Caco-2 (cell line): ENCODE measurements at regions not wholly inside any gene's neighbourhood (a gene's known extent, or its start where the extent isn't known, plus 50 kb on each side); places are given as distances from the start of the nearest gene placed in this dataset.
"Not testable (repeated sequence)": the region's sequence is repeated elsewhere in the genome, so short reads cannot be mapped to it uniquely, and the experiment has no call there.

ENCODE experiments used
- BruUV-seq: library from RNA; stranded (reverse); fragments of 400-500 nt; replicated peaks from 2 replicates; lab custom pipeline; 2021; lab: Mats Ljungman, UMichigan
- CTCF ChIA-PET: fragments of 300-600 bp; sonication (Branson Sonifier 250); formaldehyde crosslinking; loops from one replicate; lab custom pipeline; 2022; ENCODE audit warnings: antibody characterized with exemption; lab: Charles Lee
- POLR2A ChIA-PET: fragments of 300-600 bp; sonication (Branson Sonifier 250); formaldehyde crosslinking; loops from one replicate; lab custom pipeline; 2022; ENCODE audit warnings: antibody characterized with exemption; lab: Charles Lee
- DNase-seq, 2 experiments: peaks; one replicate each; pipeline versions ENCODE4 v3.0.0 to v3.0.0-alpha.2; 2020 to 2022
- H3K27me3 ChIP-seq: replicated peaks from 2 replicates; pipeline ENCODE4 v1.6.0; 2011; ENCODE audit warnings: low read length; ENCODE audit not compliant: control insufficient read depth, insufficient read depth
- H3K36me3 ChIP-seq: 2 replicates; pipeline ENCODE4 v1.5.1; 2011; ENCODE audit warnings: low read length; ENCODE audit not compliant: control insufficient read depth, insufficient read depth
- H3K4me1 ChIP-seq: fragments of 250-450 bp; sonication (Bioruptor Pico); 2 replicates; pipeline ENCODE4 v1.5.1; 2020; ENCODE audit warnings: mild to moderate bottlenecking
- H3K4me3 ChIP-seq: 2 replicates; pipeline ENCODE4 v1.5.1; 2011; ENCODE audit warnings: low read depth, mild to moderate bottlenecking, control low read depth, low read length
- H3K9me3 ChIP-seq: fragments of 250-450 bp; sonication (Bioruptor Pico); 2 replicates; pipeline ENCODE4 v1.5.1; 2020; ENCODE audit warnings: mild to moderate bottlenecking, moderate library complexity
- H3K27ac Mint-ChIP-seq: one replicate; pipeline ENCODE4 v1.8.0; 2022; ENCODE audit warnings: mixed read lengths; ENCODE audit not compliant: unreplicated experiment
- H3K27me3 Mint-ChIP-seq: one replicate; pipeline ENCODE4 v1.8.0; 2022; ENCODE audit warnings: mixed read lengths; ENCODE audit not compliant: insufficient read depth, unreplicated experiment
- H3K36me3 Mint-ChIP-seq: one replicate; pipeline ENCODE4 v1.8.0; 2022; ENCODE audit warnings: mild to moderate bottlenecking, mixed read lengths; ENCODE audit not compliant: insufficient read depth, unreplicated experiment
- H3K4me1 Mint-ChIP-seq: one replicate; pipeline ENCODE4 v1.8.0; 2022; ENCODE audit warnings: low read depth, mixed read lengths; ENCODE audit not compliant: unreplicated experiment
- H3K4me3 Mint-ChIP-seq: one replicate; pipeline ENCODE4 v1.8.0; 2022; ENCODE audit warnings: mild to moderate bottlenecking, moderate library complexity, mixed read lengths; ENCODE audit not compliant: unreplicated experiment
- H3K9me3 Mint-ChIP-seq: one replicate; pipeline ENCODE4 v1.8.0; 2022; ENCODE audit warnings: mixed read lengths; ENCODE audit not compliant: unreplicated experiment
- intact Hi-C: fragments of 100-400 bp; cut with micrococcal nuclease; formaldehyde crosslinking; loops from one replicate; pipeline ENCODE4 v1.10.0; 2022; ENCODE audit not compliant: unreplicated experiment
- TF ChIP-seq, protein P1 (sequence below), 2 experiments: fragments of 200-600 bp in 1 of 2; IDR thresholded peaks; 1 replicate in 1 of 2; 2 replicates in 1 of 2; pipeline versions ENCODE4 v1.5.1 to v1.8.0; 2011 to 2022; ENCODE audit warnings: antibody characterized with exemption in 1 of 2, control low read depth in 1 of 2, inconsistent platforms in 1 of 2, low read depth in 1 of 2, low read length in 1 of 2, mild to moderate bottlenecking in 1 of 2, moderate library complexity in 1 of 2; ENCODE audit not compliant: insufficient read depth in 1 of 2, severe bottlenecking in 1 of 2, unreplicated experiment in 1 of 2

DNA sequence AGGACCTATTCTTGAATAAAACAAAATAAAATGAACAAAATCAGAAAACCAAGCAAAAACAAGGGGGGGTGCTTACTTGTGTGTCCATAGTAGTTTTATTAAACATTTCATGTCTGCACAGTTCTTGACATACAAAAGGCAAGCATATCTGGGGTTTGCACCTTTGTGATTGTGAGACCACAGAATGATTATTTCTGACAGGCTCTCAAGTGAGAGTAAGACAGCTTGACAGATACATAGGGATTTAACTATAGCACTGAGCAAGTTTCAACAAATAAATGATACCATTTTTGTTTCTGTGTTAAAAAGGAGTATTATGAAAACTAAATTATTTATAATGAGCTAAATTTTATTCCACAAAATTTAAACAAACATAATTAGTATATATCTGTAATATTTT, 712.0 kb upstream of the PCDH10 start:
- no peak overlapping the region for H3K27ac Mint-ChIP-seq
- ChIA-PET CTCF (no interaction called here), POLR2A (no interaction called here)
- H3K4me3 Mint-ChIP-seq = no peak overlapping the region
- H3K9me3 Mint-ChIP-seq = no peaks in the 10 kb centered on the region
- intact Hi-C loops = no loop called here
- no peaks in the 10 kb centered on the region for H3K27me3 ChIP-seq
- H3K9me3 ChIP-seq = no peaks in the 10 kb centered on the region
- no peaks in the 10 kb centered on the region for H3K36me3 Mint-ChIP-seq
- no peaks in the 10 kb centered on the region for H3K36me3 ChIP-seq
- H3K4me1 ChIP-seq = no peaks in the 10 kb centered on the region
- no peaks in the 10 kb centered on the region for H3K4me1 Mint-ChIP-seq
- no peak overlapping the region for H3K4me3 ChIP-seq
- DNase-seq = no peak
- BruUV-seq = no TSS peak
- TF ChIP-seq, protein P1, sequence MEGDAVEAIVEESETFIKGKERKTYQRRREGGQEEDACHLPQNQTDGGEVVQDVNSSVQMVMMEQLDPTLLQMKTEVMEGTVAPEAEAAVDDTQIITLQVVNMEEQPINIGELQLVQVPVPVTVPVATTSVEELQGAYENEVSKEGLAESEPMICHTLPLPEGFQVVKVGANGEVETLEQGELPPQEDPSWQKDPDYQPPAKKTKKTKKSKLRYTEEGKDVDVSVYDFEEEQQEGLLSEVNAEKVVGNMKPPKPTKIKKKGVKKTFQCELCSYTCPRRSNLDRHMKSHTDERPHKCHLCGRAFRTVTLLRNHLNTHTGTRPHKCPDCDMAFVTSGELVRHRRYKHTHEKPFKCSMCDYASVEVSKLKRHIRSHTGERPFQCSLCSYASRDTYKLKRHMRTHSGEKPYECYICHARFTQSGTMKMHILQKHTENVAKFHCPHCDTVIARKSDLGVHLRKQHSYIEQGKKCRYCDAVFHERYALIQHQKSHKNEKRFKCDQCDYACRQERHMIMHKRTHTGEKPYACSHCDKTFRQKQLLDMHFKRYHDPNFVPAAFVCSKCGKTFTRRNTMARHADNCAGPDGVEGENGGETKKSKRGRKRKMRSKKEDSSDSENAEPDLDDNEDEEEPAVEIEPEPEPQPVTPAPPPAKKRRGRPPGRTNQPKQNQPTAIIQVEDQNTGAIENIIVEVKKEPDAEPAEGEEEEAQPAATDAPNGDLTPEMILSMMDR (IDR thresholded peaks at IDR 0.05; ENCODE audit: insufficient read depth in 1 of 2, low read depth in 1 of 2, low read length in 1 of 2, severe bottlenecking in 1 of 2, unreplicated experiment in 1 of 2) = no peak
- no peaks in the 10 kb centered on the region for H3K27me3 Mint-ChIP-seq

DNA sequence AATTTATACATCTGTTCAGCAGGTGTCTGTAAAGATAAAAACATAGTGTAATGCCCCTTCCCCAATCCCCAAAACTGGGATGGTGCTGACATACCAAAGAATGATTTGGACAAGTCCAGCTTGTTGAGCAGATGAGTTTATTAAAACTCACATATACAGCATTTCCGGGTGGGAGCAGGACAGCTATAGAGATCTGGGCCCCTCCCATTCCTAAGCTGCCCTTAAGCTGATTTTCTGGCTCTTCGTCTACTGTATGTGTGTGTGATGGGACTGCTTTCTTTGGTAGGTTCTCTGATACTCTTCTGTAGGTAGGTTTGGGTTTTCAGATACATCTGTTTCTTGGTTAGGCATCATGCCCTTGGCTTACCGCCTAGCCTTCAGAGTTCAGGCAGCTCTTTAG, 703.7 kb upstream of the PCDH10 start:
- no peaks in the 10 kb centered on the region for H3K27me3 Mint-ChIP-seq
- no peaks in the 10 kb centered on the region for H3K36me3 Mint-ChIP-seq
- no peak for DNase-seq
- no TSS peak for BruUV-seq
- Histone ChIP-seq H3K4me1 (no peaks in the 10 kb centered on the region), H3K9me3 (no peaks in the 10 kb centered on the region), H3K36me3 (no peaks in the 10 kb centered on the region), H3K4me3 (no peak overlapping the region), H3K27me3 (no peaks in the 10 kb centered on the region)
- peaks cover 14% of the 10 kb centered on the region for H3K9me3 Mint-ChIP-seq
- TF ChIP-seq, protein P1 (IDR thresholded peaks at IDR 0.05; ENCODE audit: insufficient read depth in 1 of 2, low read depth in 1 of 2, low read length in 1 of 2, severe bottlenecking in 1 of 2, unreplicated experiment in 1 of 2) = no peak
- intact Hi-C loops = no loop called here
- H3K4me1 Mint-ChIP-seq = no peaks in the 10 kb centered on the region
- H3K4me3 Mint-ChIP-seq = no peak overlapping the region
- no peak overlapping the region for H3K27ac Mint-ChIP-seq
- CTCF ChIA-PET = no interaction called here
- POLR2A ChIA-PET = no interaction called here

DNA sequence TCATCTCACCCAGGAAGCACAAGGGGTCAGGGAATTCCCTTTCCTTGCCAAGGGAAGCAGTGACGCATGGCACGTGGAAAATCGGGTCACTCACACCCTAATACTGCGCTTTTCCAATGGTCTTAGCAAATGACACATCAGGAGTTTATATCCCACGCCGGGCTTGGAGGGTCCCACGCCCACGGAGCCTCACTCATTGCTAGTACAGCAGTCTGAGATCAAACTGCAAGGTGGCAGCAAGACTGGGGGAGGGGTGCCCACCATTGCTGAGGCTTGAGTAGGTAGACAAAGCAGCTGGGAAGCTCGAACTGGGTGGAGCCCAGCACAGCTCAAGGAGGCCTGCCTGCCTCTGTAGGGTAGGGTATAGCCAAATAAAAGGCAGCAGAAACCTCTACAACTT, 691.1 kb upstream of the PCDH10 start:
- H3K4me3 Mint-ChIP-seq, H3K27ac Mint-ChIP-seq, H3K36me3 Mint-ChIP-seq, DNase-seq, H3K27me3 ChIP-seq, H3K4me1 Mint-ChIP-seq, BruUV-seq, POLR2A ChIA-PET, CTCF ChIA-PET, H3K9me3 Mint-ChIP-seq, H3K4me1 ChIP-seq, H3K36me3 ChIP-seq, H3K9me3 ChIP-seq, intact Hi-C loops, H3K4me3 ChIP-seq, H3K27me3 Mint-ChIP-seq: not testable (repeated sequence)

DNA sequence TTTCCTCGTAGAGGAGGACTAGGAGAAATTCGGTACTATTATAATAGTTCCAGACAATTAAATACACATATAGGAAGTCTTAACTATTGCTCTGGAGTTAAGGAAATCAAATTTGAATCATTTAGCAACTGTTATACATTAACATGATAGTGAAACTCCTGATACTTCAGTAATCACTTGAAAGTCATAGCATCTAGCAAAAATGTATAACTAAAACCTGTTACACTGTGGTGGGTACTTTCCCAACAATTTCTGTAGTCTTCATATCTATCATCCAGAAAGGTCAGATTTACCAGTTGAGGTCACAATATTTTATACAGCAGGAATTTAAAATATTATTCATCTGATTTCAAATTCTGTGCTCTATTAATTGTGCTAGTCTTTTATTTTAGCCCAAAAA, 669.6 kb upstream of the PCDH10 start:
- Mint-ChIP-seq H3K27ac (no peak overlapping the region), H3K27me3 (no peaks in the 10 kb centered on the region), H3K4me1 (no peaks in the 10 kb centered on the region), H3K9me3 (no peaks in the 10 kb centered on the region), H3K4me3 (no peak overlapping the region), H3K36me3 (no peaks in the 10 kb centered on the region)
- intact Hi-C loops = no loop called here
- DNase-seq = no peak
- CTCF ChIA-PET = no interaction called here
- TF ChIP-seq, protein P1 (IDR thresholded peaks at IDR 0.05; ENCODE audit: insufficient read depth in 1 of 2, low read depth in 1 of 2, low read length in 1 of 2, severe bottlenecking in 1 of 2, unreplicated experiment in 1 of 2) = no peak
- BruUV-seq = no TSS peak
- H3K4me3 ChIP-seq = no peak overlapping the region
- no peaks in the 10 kb centered on the region for H3K36me3 ChIP-seq
- POLR2A ChIA-PET = no interaction called here
- no peaks in the 10 kb centered on the region for H3K9me3 ChIP-seq
- no peaks in the 10 kb centered on the region for H3K4me1 ChIP-seq
- H3K27me3 ChIP-seq = no peaks in the 10 kb centered on the region
